Testis (tissue), 2 donors: ENCODE measurements at regions not wholly inside any gene's neighbourhood (a gene's known extent, or its start where the extent isn't known, plus 50 kb on each side); places are given as distances from the start of the nearest gene placed in this dataset.

ENCODE experiments used
- DNase-seq: peaks from one replicate; pipeline ENCODE4 v3.0.0-alpha.2; 2019
- H3K27ac ChIP-seq, 2 donors: fragments of 200-600 bp; sonication (generic); one replicate each; pipeline ENCODE4 v1.5.1; 2019
- H3K27me3 ChIP-seq: fragments of 200-600 bp; sonication (generic); one replicate; pipeline ENCODE4 v1.5.1; 2019
- H3K36me3 ChIP-seq: fragments of 200-600 bp; sonication (generic); one replicate; pipeline ENCODE4 v1.5.1; 2017; ENCODE audit warnings: low read depth; ENCODE audit errors: missing control alignments
- H3K4me1 ChIP-seq: fragments of 200-600 bp; sonication (generic); one replicate; pipeline ENCODE4 v1.5.1; 2019
- H3K4me3 ChIP-seq, 2 donors: fragments of 200-600 bp; sonication (generic); one replicate each; pipeline ENCODE4 v1.5.1; 2017 to 2019
- H3K9me3 ChIP-seq: fragments of 200-600 bp; sonication (generic); one replicate; pipeline ENCODE4 v1.5.1; 2017
- POLR2A ChIP-seq: fragments of 450-650 bp; IDR thresholded peaks from one replicate; pipeline ENCODE4 v1.6.1; 2017; ENCODE audit warnings: antibody characterized with exemption, mild to moderate bottlenecking, moderate library complexity
- WGBS, 2 donors: methylation state at CpG; one replicate each; pipeline ENCODE4 v1.1.5; 2018; 5-methylcytosine and 5-hydroxymethylcytosine counted together
- intact Hi-C: fragments of 100-400 bp; cut with DNase I; formaldehyde crosslinking; loops from one replicate; pipeline ENCODE4 v1.15.1; 2023; ENCODE audit warnings: low total_unique reads
- TF ChIP-seq, protein P1 (sequence below), 3 experiments: fragments of 450-650 bp in 2 of 3; fragments of 200-600 bp in 1 of 3; sonication (generic) in 1 of 3; IDR thresholded peaks; one replicate each; pipeline ENCODE4 v1.5.1; 2016 to 2019; ENCODE audit warnings: antibody characterized with exemption in 3 of 3, mild to moderate bottlenecking in 2 of 3, moderate library complexity in 1 of 3

DNA sequence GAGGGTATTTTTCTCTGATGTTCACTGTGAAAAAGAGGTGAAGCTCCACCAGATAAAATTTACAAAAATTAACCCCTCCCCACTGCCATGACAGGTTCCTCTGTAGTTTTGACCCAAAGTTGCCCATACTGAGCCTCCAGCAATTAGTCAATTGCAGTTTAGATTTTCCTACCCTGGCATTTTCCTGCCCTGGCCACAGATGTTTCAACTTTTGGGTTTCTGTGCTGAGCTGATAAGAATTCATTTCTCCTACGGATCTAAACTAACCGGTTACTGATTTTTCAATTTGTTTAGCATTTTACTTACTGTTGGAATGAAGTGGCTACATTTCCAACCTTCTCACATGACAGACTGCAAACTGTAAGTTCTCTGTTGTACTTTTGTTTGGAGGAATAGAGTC is 1346.1 kb upstream of the EPHA6 start:
- H3K4me3 ChIP-seq = no peak overlapping the region
- no peaks in the 10 kb centered on the region for H3K36me3 ChIP-seq
- no peak for DNase-seq
- H3K27ac ChIP-seq = peak overlapping the region in 1 of 2 donors; percentile 45
- H3K4me1 ChIP-seq = peaks cover 7% of the 10 kb centered on the region
- H3K27me3 ChIP-seq = no peaks in the 10 kb centered on the region
- TF ChIP-seq, protein P1, sequence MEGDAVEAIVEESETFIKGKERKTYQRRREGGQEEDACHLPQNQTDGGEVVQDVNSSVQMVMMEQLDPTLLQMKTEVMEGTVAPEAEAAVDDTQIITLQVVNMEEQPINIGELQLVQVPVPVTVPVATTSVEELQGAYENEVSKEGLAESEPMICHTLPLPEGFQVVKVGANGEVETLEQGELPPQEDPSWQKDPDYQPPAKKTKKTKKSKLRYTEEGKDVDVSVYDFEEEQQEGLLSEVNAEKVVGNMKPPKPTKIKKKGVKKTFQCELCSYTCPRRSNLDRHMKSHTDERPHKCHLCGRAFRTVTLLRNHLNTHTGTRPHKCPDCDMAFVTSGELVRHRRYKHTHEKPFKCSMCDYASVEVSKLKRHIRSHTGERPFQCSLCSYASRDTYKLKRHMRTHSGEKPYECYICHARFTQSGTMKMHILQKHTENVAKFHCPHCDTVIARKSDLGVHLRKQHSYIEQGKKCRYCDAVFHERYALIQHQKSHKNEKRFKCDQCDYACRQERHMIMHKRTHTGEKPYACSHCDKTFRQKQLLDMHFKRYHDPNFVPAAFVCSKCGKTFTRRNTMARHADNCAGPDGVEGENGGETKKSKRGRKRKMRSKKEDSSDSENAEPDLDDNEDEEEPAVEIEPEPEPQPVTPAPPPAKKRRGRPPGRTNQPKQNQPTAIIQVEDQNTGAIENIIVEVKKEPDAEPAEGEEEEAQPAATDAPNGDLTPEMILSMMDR (IDR thresholded peaks at IDR 0.05) = no peak
- no peak for TF ChIP-seq POLR2A
- intact Hi-C loops = no loop called here
- WGBS, 2 donors = 38 to 50% methylated on average over 2 of the region's 2 CpGs
- H3K9me3 ChIP-seq = no peaks in the 10 kb centered on the region

DNA sequence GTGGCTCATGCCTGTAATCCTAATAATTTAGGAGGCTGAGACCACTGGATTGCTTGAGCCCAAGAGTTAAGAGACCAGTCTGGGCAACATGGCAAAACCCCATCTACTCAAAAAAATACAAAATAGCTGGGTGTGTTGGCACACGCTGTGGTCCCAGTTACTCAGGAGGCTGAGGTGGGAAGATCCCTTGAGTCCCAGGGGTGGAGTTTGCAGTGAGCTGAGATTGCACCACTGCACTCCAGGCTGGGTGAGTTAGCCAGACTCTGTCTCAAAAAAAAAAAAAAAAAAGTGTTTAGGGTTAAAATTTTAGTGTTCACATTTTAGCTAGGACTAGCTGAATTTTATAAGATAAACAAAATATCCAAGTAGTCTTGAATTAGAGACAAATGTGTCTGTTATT is 1340.1 kb upstream of the EPHA6 start:
- intact Hi-C loops = no loop called here
- no peak for DNase-seq
- H3K9me3 ChIP-seq = no peaks in the 10 kb centered on the region
- H3K36me3 ChIP-seq = no peaks in the 10 kb centered on the region
- H3K4me1 ChIP-seq = no peaks in the 10 kb centered on the region
- no peaks in the 10 kb centered on the region for H3K27me3 ChIP-seq
- H3K4me3 ChIP-seq = no peak overlapping the region
- 71 to 100% methylated on average over 1 of the region's 1 CpG for WGBS, 2 donors
- TF ChIP-seq, protein P1 (IDR thresholded peaks at IDR 0.05) = no peak
- no peak for TF ChIP-seq POLR2A
- no peak overlapping the region for H3K27ac ChIP-seq

DNA sequence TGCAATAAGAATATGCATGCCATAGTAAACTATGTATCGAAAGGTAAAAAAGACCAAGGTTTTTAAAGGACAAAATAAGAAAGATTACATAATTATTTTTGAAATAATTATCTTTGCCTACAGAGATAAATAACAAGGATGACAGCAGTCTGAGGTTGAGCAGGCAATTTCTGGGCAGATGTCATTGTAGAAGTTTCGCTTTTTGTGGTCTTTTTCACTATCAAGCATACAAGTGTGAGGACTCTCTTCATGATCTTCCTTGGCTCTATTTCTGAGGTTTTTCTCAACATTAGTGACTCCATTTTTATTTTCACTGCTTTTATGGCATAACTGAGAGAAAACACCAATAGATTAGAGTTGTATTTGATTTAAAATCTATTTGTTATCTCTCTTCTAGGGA is 1337.9 kb upstream of the EPHA6 start:
- WGBS, 2 donors = 46 to 89% methylated on average over 2 of the region's 2 CpGs
- intact Hi-C loops = no loop called here
- TF ChIP-seq POLR2A = no peak
- TF ChIP-seq, protein P1 (IDR thresholded peaks at IDR 0.05) = no peak

DNA sequence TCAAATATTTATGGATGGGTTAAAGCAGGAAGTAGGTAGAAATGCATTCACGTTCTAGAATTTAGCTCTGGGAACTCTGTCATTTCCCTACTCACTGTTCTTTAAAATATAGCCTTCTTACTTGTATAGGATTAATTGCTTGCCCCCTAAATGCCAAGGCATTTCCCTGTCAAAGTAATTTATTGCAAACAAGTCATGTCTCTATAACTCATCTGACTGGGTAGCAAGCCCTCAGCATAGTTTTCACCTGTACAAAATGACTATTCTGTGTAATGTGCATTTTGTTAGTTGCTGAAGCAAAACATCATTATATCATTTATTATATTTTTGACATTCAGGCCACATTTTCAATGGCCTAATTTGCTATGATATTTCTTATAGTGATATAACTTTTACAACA is 1308.2 kb upstream of the EPHA6 start:
- intact Hi-C loops = no loop called here
- DNase-seq = no peak
- H3K27ac ChIP-seq = no peak overlapping the region
- no peaks in the 10 kb centered on the region for H3K27me3 ChIP-seq
- no peaks in the 10 kb centered on the region for H3K4me1 ChIP-seq
- no peaks in the 10 kb centered on the region for H3K9me3 ChIP-seq
- no peak overlapping the region for H3K4me3 ChIP-seq
- no peaks in the 10 kb centered on the region for H3K36me3 ChIP-seq
- TF ChIP-seq, protein P1 (IDR thresholded peaks at IDR 0.05) = no peak
- no peak for TF ChIP-seq POLR2A
- 45 to 63% methylated on average over 1 of the region's 1 CpG for WGBS, 2 donors

More for the DNA sequence above, 1337.9 kb upstream of the EPHA6 start:
- DNase-seq = no peak
- Histone ChIP-seq H3K4me1 (no peaks in the 10 kb centered on the region), H3K27me3 (no peaks in the 10 kb centered on the region), H3K4me3 (no peak overlapping the region), H3K27ac (no peak overlapping the region), H3K36me3 (no peaks in the 10 kb centered on the region), H3K9me3 (no peaks in the 10 kb centered on the region)

DNA sequence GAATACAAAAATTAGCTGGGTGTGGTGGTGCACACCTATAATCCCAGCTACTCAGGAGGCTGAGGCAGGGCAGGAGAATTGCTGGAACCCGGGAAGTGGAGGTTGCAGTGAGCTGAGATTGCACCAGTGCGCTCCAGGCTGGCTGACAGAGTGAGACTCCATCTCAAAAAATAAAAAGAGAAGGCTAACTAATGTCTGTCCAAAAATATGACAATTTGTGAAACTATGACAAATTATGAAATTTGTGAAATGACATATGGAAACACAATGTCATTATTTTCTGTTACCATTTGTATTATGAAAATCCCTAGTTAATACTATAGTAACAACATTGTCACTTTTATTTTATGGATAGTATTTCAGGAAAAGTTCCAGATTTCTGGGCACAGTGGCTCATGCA is 1306.3 kb upstream of the EPHA6 start:
- WGBS, 2 donors = 72 to 100% methylated on average over 2 of the region's 2 CpGs
- TF ChIP-seq, protein P1 (IDR thresholded peaks at IDR 0.05) = no peak
- no peak for TF ChIP-seq POLR2A
- intact Hi-C loops = no loop called here
- no peak overlapping the region for H3K27ac ChIP-seq
- H3K4me3 ChIP-seq = no peak overlapping the region
- no peaks in the 10 kb centered on the region for H3K27me3 ChIP-seq
- DNase-seq = no peak
- no peaks in the 10 kb centered on the region for H3K9me3 ChIP-seq
- H3K36me3 ChIP-seq = no peaks in the 10 kb centered on the region
- no peaks in the 10 kb centered on the region for H3K4me1 ChIP-seq
